ENCODE measurements at regions not wholly inside any gene's neighbourhood (a gene's known extent, or its start where the extent isn't known, plus 50 kb on each side); places are given as distances from the start of the nearest gene placed in this dataset.
A peak's percentile ranks its signal among the peaks of the same experiment; 100 is the strongest.

DNA sequence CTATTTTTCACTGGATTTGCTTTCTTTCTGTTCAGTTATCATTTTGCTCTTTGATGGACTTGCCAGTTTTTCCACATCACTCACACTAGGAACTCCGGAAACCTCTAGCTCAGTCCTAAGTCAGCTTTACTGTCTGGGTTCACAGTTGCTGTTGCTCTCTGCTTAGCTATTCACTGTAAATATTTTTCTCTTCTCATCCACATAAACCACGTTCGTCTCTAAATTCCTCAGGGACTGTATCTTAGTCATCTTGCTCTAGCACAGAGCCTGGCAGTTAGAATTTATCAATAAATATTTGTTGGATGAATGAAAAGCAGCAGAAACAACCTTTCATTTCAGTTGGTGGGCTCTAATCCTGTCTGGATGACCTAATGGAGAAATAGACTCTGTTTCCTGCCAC is 119.4 kb upstream of the DMD start:
- Histone ChIP-seq H3K4me3 (ENCODE audit: low read length) (no peak overlapping the region), H3K27ac (ENCODE audit: low read depth, low read length) (no peak overlapping the region), H3K9ac (ENCODE audit: extremely low read depth, low read length, poor library complexity, severe bottlenecking) (no peak overlapping the region), H3K9me3 (ENCODE audit: control insufficient read depth, low read length) (no peaks in the 10 kb centered on the region), H3K36me3 (ENCODE audit: control insufficient read depth, insufficient read depth, low read length) (no peaks in the 10 kb centered on the region), H3K4me1 (ENCODE audit: control insufficient read depth, insufficient read depth, low read length) (no peaks in the 10 kb centered on the region), H3K27me3 (ENCODE audit: control insufficient read depth, insufficient read depth, low read length, poor library complexity, severe bottlenecking) (no peaks in the 10 kb centered on the region)
- WGBS, 2 experiments (ENCODE audit: insufficient coverage in 1 of 2, insufficient read length in 1 of 2) = 100% methylated on average over 1 to 3 of the region's 3 CpGs
- H3K4me1 Mint-ChIP-seq = peaks cover 2% of the 10 kb centered on the region
- H3K27ac Mint-ChIP-seq = no peak overlapping the region
- no peaks in the 10 kb centered on the region for H3K36me3 Mint-ChIP-seq (ENCODE audit: low read depth)
- no peak for DNase-seq
- H3K27me3 Mint-ChIP-seq (ENCODE audit: insufficient read depth) = no peaks in the 10 kb centered on the region
- TF ChIP-seq, protein P1, sequence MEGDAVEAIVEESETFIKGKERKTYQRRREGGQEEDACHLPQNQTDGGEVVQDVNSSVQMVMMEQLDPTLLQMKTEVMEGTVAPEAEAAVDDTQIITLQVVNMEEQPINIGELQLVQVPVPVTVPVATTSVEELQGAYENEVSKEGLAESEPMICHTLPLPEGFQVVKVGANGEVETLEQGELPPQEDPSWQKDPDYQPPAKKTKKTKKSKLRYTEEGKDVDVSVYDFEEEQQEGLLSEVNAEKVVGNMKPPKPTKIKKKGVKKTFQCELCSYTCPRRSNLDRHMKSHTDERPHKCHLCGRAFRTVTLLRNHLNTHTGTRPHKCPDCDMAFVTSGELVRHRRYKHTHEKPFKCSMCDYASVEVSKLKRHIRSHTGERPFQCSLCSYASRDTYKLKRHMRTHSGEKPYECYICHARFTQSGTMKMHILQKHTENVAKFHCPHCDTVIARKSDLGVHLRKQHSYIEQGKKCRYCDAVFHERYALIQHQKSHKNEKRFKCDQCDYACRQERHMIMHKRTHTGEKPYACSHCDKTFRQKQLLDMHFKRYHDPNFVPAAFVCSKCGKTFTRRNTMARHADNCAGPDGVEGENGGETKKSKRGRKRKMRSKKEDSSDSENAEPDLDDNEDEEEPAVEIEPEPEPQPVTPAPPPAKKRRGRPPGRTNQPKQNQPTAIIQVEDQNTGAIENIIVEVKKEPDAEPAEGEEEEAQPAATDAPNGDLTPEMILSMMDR (conservative IDR thresholded peaks at IDR 0.05) = no peak
- H3K4me3 Mint-ChIP-seq = no peak overlapping the region
- H3K9me3 Mint-ChIP-seq = no peaks in the 10 kb centered on the region

DNA sequence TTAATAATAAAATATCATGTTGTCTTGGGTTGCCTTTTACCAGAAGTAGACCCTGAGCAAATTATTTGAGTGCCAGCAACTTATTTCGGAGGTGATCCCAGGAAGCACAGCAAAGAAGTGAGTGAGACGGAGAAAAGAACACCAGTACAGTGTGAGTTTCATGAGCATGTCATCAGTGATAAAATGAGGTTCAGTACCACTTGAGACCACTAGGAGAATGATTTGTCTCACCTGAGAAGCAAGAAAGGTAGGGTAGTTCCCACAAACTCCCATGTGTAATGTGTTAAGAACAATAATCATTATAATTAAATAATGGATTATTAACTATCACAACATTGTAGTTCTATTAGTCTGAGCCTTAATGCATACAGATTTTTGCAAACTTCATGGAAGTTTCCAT is 112.8 kb upstream of the DMD start:
- Mint-ChIP-seq H3K4me3 (no peak overlapping the region), H3K4me1 (peaks cover 2% of the 10 kb centered on the region), H3K36me3 (ENCODE audit: low read depth) (no peaks in the 10 kb centered on the region), H3K27me3 (ENCODE audit: insufficient read depth) (no peaks in the 10 kb centered on the region), H3K27ac (no peak overlapping the region), H3K9me3 (no peaks in the 10 kb centered on the region)
- WGBS, 2 experiments (ENCODE audit: insufficient coverage in 1 of 2, insufficient read length in 1 of 2) = 92 to 100% methylated on average over 2 of the region's 2 CpGs
- no peak overlapping the region for H3K27ac ChIP-seq (ENCODE audit: low read depth, low read length)
- no peaks in the 10 kb centered on the region for H3K9me3 ChIP-seq (ENCODE audit: control insufficient read depth, low read length)
- TF ChIP-seq, protein P1 (conservative IDR thresholded peaks at IDR 0.05) = peak; percentile 65
- H3K9ac ChIP-seq (ENCODE audit: extremely low read depth, low read length, poor library complexity, severe bottlenecking) = no peak overlapping the region
- no peak for DNase-seq
- no peaks in the 10 kb centered on the region for H3K36me3 ChIP-seq (ENCODE audit: control insufficient read depth, insufficient read depth, low read length)
- H3K27me3 ChIP-seq (ENCODE audit: control insufficient read depth, insufficient read depth, low read length, poor library complexity, severe bottlenecking) = no peaks in the 10 kb centered on the region
- no peaks in the 10 kb centered on the region for H3K4me1 ChIP-seq (ENCODE audit: control insufficient read depth, insufficient read depth, low read length)
- H3K4me3 ChIP-seq (ENCODE audit: low read length) = no peak overlapping the region

DNA sequence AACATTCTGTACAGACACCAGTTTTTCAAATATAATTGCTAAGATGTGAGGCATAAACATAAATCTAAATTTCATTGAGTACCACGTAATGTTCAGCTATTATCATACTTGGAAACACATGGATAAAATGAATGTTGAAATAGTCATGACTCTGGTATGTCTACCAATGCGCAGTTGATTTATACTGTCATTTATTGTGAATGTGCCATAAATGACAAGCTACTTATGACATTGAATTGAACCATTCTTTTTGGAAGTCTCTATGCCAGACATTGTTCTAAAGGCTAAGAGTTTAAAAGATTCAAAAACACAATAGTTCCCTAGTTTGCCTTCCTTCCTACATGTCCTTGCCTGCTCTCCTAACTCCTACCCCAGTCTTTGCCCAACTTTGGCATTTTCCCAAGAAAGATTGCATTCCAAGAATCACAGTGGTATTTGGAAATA is 96.6 kb upstream of the DMD start:
- Mint-ChIP-seq H3K27me3 (ENCODE audit: insufficient read depth) (no peaks in the 10 kb centered on the region), H3K9me3 (peaks cover 6% of the 10 kb centered on the region), H3K4me3 (no peak overlapping the region), H3K27ac (no peak overlapping the region), H3K36me3 (ENCODE audit: low read depth) (no peaks in the 10 kb centered on the region), H3K4me1 (no peaks in the 10 kb centered on the region)
- TF ChIP-seq, protein P1 (conservative IDR thresholded peaks at IDR 0.05) = no peak
- DNase-seq = no peak
- no peaks in the 10 kb centered on the region for H3K4me1 ChIP-seq (ENCODE audit: control insufficient read depth, insufficient read depth, low read length)
- H3K9me3 ChIP-seq (ENCODE audit: control insufficient read depth, low read length) = no peaks in the 10 kb centered on the region
- no peak overlapping the region for H3K9ac ChIP-seq (ENCODE audit: extremely low read depth, low read length, poor library complexity, severe bottlenecking)
- H3K27me3 ChIP-seq (ENCODE audit: control insufficient read depth, insufficient read depth, low read length, poor library complexity, severe bottlenecking) = no peaks in the 10 kb centered on the region
- no peaks in the 10 kb centered on the region for H3K36me3 ChIP-seq (ENCODE audit: control insufficient read depth, insufficient read depth, low read length)
- H3K27ac ChIP-seq (ENCODE audit: low read depth, low read length) = no peak overlapping the region
- 100% methylated on average over 1 of the region's 2 CpGs; no CpG with 5 or more reads in 1 of the 2 experiments for WGBS, 2 experiments (ENCODE audit: insufficient coverage in 1 of 2, insufficient read length in 1 of 2)
- H3K4me3 ChIP-seq (ENCODE audit: low read length) = no peak overlapping the region
